ENCODE measurements at regions not wholly inside any gene's neighbourhood (a gene's known extent, or its start where the extent isn't known, plus 50 kb on each side); places are given as distances from the start of the nearest gene placed in this dataset.

DNA sequence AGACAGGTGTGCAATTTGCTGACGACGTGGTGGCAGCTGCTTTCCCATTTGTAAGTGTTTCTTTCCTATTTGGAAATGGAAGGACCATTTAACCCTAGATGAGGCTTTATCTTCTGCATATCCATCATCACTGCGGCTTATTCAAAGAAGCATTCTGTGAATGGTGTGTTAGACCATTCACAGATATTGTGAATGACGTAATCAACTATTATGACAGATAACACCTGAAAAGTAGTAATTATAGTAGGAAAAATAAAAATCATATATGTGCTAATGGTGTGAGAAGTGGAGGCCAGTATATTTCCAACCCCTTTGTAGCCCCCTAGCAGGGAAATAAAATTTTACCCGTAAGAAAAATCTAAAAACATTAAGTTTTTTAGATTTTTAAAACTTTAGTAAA is 424.5 kb upstream of the CRIM1 start:
- TF ChIP-seq, protein P1, sequence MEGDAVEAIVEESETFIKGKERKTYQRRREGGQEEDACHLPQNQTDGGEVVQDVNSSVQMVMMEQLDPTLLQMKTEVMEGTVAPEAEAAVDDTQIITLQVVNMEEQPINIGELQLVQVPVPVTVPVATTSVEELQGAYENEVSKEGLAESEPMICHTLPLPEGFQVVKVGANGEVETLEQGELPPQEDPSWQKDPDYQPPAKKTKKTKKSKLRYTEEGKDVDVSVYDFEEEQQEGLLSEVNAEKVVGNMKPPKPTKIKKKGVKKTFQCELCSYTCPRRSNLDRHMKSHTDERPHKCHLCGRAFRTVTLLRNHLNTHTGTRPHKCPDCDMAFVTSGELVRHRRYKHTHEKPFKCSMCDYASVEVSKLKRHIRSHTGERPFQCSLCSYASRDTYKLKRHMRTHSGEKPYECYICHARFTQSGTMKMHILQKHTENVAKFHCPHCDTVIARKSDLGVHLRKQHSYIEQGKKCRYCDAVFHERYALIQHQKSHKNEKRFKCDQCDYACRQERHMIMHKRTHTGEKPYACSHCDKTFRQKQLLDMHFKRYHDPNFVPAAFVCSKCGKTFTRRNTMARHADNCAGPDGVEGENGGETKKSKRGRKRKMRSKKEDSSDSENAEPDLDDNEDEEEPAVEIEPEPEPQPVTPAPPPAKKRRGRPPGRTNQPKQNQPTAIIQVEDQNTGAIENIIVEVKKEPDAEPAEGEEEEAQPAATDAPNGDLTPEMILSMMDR (IDR thresholded peaks at IDR 0.05; ENCODE audit: low read depth, low read length) = no peak
- TF ChIP-seq EZH2phosphoT487 (IDR thresholded peaks at IDR 0.05; ENCODE audit: low read depth) = no peak

Measured in OCI-LY3 (cell line).